Kidney epithelial cell (primary cell): ENCODE measurements at regions not wholly inside any gene's neighbourhood (a gene's known extent, or its start where the extent isn't known, plus 50 kb on each side); places are given as distances from the start of the nearest gene placed in this dataset.

ENCODE experiments used
- DNase-seq: peaks from one replicate; pipeline ENCODE4 v3.0.0-alpha.2; 2010; ENCODE audit warnings: low read depth
- H3K27me3 ChIP-seq: 2 replicates; pipeline ENCODE4 v1.6.0; 2011; ENCODE audit warnings: low read length; ENCODE audit not compliant: control insufficient read depth, insufficient read depth
- H3K36me3 ChIP-seq: 2 replicates; pipeline ENCODE4 v1.5.1; 2011; ENCODE audit warnings: low read length; ENCODE audit not compliant: control insufficient read depth, insufficient read depth
- H3K4me3 ChIP-seq: 2 replicates; pipeline ENCODE4 v1.5.1; 2011; ENCODE audit warnings: low read depth, mild to moderate bottlenecking, control low read depth, low read length
- CTCF ChIP-seq: IDR thresholded peaks from 2 replicates; pipeline ENCODE4 v1.5.1; 2011; ENCODE audit warnings: mild to moderate bottlenecking, moderate library complexity, low read length, control low read depth, inconsistent platforms; ENCODE audit not compliant: insufficient read depth, poor library complexity, severe bottlenecking

GRCh38 chr16:51641191-51641765 is 490.2 kb upstream of the SALL1 start:
- no peak overlapping the region for H3K4me3 ChIP-seq
- no peaks in the 10 kb centered on the region for H3K27me3 ChIP-seq
- DNase-seq, result no peak
- TF ChIP-seq CTCF, result no peak
- H3K36me3 ChIP-seq, result no peaks in the 10 kb centered on the region

- Histone ChIP-seq H3K36me3 (no peaks in the 10 kb centered on the region), H3K4me3 (no peak overlapping the region), H3K27me3 (no peaks in the 10 kb centered on the region)
- DNase-seq, result no peak
- TF ChIP-seq CTCF, result no peak
Observed at GRCh38 chr16:51640196-51640595, 489.1 kb upstream of the SALL1 start.

- H3K36me3 ChIP-seq, result no peaks in the 10 kb centered on the region
- no peaks in the 10 kb centered on the region for H3K27me3 ChIP-seq
- DNase-seq, result no peak
- H3K4me3 ChIP-seq, result no peak overlapping the region
- TF ChIP-seq CTCF, result no peak
Observed at GRCh38 chr16:51638339-51639135, 487.5 kb upstream of the SALL1 start.

GRCh38 chr16:51637770-51638094 is 486.7 kb upstream of the SALL1 start:
- DNase-seq, result no peak
- H3K36me3 ChIP-seq, result no peaks in the 10 kb centered on the region

GRCh38 chr16:51636920-51637769 is 486.1 kb upstream of the SALL1 start:
- no peak for TF ChIP-seq CTCF
- Histone ChIP-seq H3K27me3 (no peaks in the 10 kb centered on the region), H3K4me3 (no peak overlapping the region), H3K36me3 (no peaks in the 10 kb centered on the region)
- DNase-seq, result no peak

More at GRCh38 chr16:51637770-51638094, 486.7 kb upstream of the SALL1 start:
- no peaks in the 10 kb centered on the region for H3K27me3 ChIP-seq
- TF ChIP-seq CTCF, result no peak
- H3K4me3 ChIP-seq, result no peak overlapping the region
